RWPE2 (cell line): ENCODE measurements at regions not wholly inside any gene's neighbourhood (a gene's known extent, or its start where the extent isn't known, plus 50 kb on each side); places are given as distances from the start of the nearest gene placed in this dataset.
A peak's percentile ranks its signal among the peaks of the same experiment; 100 is the strongest.

Source experiments
- ATAC-seq: fragments of 200-7000 bp; cut with Tn5 transposase; 3 replicates; pipeline ENCODE4 v1.9.1; 2021; ENCODE audit warnings: low read depth
- DNase-seq: peaks from one replicate; pipeline ENCODE4 v3.0.0-alpha.2; 2020; ENCODE audit warnings: low spot score
- H3K27ac ChIP-seq: fragments of 450-650 bp; 2 replicates; pipeline ENCODE4 v1.5.1; 2017; ENCODE audit warnings: mild to moderate bottlenecking; ENCODE audit not compliant: poor library complexity, severe bottlenecking
- H3K27me3 ChIP-seq: fragments of 250-450 bp; sonication (Bioruptor Pico); 2 replicates; pipeline ENCODE4 v1.5.1; 2021; ENCODE audit warnings: mild to moderate bottlenecking, moderate library complexity; ENCODE audit not compliant: insufficient read depth, poor library complexity, severe bottlenecking
- H3K36me3 ChIP-seq: fragments of 250-450 bp; sonication (Bioruptor Pico); 2 replicates; pipeline ENCODE4 v1.5.1; 2020; ENCODE audit warnings: low read depth, mild to moderate bottlenecking, moderate library complexity
- H3K4me1 ChIP-seq: fragments of 250-450 bp; sonication (Bioruptor Pico); 2 replicates; pipeline ENCODE4 v1.5.1; 2021; ENCODE audit warnings: mild to moderate bottlenecking, moderate library complexity; ENCODE audit not compliant: insufficient read depth, poor library complexity, severe bottlenecking
- H3K4me3 ChIP-seq: fragments of 250-450 bp; sonication (Bioruptor Pico); 2 replicates; pipeline ENCODE4 v1.5.1; 2021; ENCODE audit warnings: mild to moderate bottlenecking, moderate library complexity; ENCODE audit not compliant: severe bottlenecking
- H3K9me3 ChIP-seq: fragments of 250-450 bp; sonication (Bioruptor Pico); 2 replicates; pipeline ENCODE4 v1.5.1; 2021; ENCODE audit warnings: mild to moderate bottlenecking, moderate library complexity; ENCODE audit not compliant: severe bottlenecking
- TF ChIP-seq, protein P1 (sequence below): fragments of 450-650 bp; IDR thresholded peaks from one replicate; pipeline ENCODE4 v1.5.1; 2017; ENCODE audit warnings: mild to moderate bottlenecking, moderate library complexity; ENCODE audit not compliant: poor library complexity, severe bottlenecking

DNA sequence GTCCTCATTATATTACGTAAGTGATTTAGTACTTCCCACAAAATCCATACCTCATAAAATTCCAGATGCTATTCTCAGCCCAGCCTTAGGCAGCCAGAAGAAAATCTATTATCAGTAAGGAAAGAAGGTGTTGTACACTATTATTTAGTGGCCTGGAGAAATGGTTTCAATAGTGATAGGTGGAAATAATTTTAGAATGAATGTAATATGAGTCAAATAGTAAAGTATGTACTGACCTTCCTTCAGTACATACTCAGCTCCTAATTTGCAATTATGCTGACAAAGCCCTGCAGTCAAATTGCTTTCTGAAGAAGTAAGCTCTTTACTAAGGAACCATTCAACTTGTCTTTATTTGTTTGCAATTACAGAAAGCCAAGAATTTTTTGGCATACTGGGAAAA is 409.2 kb downstream of the HTR1A start:
- H3K27ac ChIP-seq = no peak overlapping the region
- H3K27me3 ChIP-seq = peaks cover 13% of the 10 kb centered on the region
- TF ChIP-seq, protein P1, sequence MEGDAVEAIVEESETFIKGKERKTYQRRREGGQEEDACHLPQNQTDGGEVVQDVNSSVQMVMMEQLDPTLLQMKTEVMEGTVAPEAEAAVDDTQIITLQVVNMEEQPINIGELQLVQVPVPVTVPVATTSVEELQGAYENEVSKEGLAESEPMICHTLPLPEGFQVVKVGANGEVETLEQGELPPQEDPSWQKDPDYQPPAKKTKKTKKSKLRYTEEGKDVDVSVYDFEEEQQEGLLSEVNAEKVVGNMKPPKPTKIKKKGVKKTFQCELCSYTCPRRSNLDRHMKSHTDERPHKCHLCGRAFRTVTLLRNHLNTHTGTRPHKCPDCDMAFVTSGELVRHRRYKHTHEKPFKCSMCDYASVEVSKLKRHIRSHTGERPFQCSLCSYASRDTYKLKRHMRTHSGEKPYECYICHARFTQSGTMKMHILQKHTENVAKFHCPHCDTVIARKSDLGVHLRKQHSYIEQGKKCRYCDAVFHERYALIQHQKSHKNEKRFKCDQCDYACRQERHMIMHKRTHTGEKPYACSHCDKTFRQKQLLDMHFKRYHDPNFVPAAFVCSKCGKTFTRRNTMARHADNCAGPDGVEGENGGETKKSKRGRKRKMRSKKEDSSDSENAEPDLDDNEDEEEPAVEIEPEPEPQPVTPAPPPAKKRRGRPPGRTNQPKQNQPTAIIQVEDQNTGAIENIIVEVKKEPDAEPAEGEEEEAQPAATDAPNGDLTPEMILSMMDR = no peak
- no peak overlapping the region for H3K4me3 ChIP-seq
- ATAC-seq = 0 out of 3 replicates have a peak, but pooled peaks have one; percentile 40
- H3K9me3 ChIP-seq = no peaks in the 10 kb centered on the region
- no peaks in the 10 kb centered on the region for H3K36me3 ChIP-seq
- DNase-seq = no peak
- H3K4me1 ChIP-seq = no peaks in the 10 kb centered on the region

DNA sequence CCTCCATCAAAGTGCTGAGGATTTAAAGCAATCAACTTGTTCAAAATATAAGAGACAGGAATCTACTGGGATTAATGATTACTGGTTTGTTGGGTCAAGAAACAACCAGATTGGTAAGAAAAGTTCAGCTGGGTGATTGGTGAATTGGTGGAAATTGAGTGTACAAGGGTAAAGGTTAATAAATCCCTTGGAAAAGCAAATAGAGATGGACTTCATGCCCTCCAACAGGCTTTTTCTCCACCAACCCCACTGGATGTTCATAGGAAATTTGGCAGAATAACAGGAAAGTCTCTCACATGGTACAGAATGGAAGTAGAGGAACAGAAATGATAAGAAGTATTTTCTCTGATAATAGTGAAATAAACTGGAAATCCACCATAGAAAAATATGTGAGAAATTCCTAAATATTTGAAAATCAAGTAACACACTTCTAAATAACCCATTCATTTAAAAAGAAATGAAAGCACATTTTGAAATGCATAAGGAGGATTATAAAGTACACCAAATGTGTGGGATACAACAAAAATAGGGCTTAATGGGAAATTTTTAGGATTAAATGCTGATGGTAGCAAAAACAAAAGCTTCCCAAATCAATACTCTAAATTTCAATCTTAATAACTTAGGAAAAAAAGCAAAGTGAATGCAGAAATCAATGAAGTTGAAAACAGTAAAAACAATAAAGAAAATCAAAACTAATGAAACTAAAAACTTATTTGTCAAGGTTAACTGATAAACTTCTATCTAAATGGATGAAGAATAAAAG is 426.2 kb downstream of the HTR1A start:
- ATAC-seq (no peak), DNase-seq (no peak)
- Histone ChIP-seq H3K9me3 (no peaks in the 10 kb centered on the region), H3K4me1 (no peaks in the 10 kb centered on the region), H3K4me3 (no peak overlapping the region), H3K27ac (no peak overlapping the region), H3K36me3 (no peaks in the 10 kb centered on the region), H3K27me3 (peaks cover 11% of the 10 kb centered on the region)
- TF ChIP-seq, protein P1 = no peak

DNA sequence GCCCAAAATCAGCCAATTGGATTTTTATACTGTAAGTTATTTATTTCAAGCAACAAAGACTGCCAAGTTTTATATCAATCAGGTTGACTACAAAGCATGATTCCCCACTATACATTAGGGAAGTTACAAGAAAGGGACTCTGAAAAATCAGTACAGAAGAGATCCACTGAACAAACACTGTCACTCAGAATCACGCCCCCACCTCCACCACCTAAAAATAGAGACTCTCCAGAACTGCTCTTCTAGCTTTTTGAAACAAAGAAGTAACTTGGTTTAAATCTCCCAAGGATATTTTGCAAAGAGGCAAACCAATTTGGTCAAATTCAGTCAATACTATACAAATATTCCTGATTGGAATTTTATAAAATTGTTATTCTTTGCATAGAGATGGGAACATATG is 438.0 kb downstream of the HTR1A start:
- Histone ChIP-seq H3K4me1 (no peaks in the 10 kb centered on the region), H3K36me3 (no peaks in the 10 kb centered on the region), H3K27ac (no peak overlapping the region), H3K4me3 (no peak overlapping the region), H3K9me3 (no peaks in the 10 kb centered on the region), H3K27me3 (peaks cover 3% of the 10 kb centered on the region)
- TF ChIP-seq, protein P1 = no peak
- ATAC-seq (no peak), DNase-seq (no peak)

DNA sequence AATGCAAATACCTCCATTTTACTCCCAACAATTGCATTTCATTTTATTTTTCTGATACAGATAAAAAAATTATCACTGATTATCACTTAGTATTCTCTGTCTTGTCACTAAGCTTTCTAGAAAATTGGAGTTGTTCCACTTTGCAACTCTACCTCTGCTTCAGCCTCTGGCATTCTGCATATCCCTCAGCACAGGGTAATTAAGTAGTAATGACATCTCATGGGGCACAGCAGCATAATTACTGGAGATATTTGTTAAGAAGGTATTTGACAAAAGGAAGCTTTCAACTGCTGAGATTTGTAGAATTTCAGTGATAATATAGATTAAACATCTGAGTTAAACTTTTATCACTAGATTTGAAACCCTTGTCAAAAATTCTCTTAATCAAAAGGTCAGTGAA is 446.2 kb downstream of the HTR1A start:
- H3K27me3 ChIP-seq = peaks cover 6% of the 10 kb centered on the region
- no peak for DNase-seq
- no peaks in the 10 kb centered on the region for H3K9me3 ChIP-seq
- H3K4me3 ChIP-seq = no peak overlapping the region
- no peaks in the 10 kb centered on the region for H3K4me1 ChIP-seq
- ATAC-seq = no peak
- TF ChIP-seq, protein P1 = no peak
- H3K36me3 ChIP-seq = no peaks in the 10 kb centered on the region
- H3K27ac ChIP-seq = no peak overlapping the region

DNA sequence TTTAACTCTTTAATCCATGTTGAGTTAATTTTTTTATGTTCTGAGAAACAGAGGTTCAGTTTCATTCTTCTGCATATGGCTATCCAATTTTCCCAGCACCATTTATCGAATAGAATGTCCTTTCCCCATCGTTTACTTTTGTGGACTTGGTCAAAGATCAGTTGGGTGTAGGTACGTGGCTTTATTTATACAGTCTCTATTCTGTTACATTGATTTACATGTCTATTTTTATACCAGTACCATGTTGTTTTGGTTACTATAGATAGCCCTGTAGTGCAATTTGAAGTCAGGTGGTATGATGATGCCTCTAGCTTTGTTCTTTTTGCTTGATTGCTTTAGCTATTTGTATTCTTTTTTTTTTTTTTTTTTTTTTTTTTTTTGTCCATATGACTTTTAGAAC is 462.0 kb downstream of the HTR1A start:
- Histone ChIP-seq H3K4me1 (no peaks in the 10 kb centered on the region), H3K36me3 (no peaks in the 10 kb centered on the region), H3K27me3 (peaks cover 20% of the 10 kb centered on the region), H3K27ac (no peak overlapping the region), H3K9me3 (no peaks in the 10 kb centered on the region), H3K4me3 (no peak overlapping the region)
- DNase-seq (no peak), ATAC-seq (no peak)
- TF ChIP-seq, protein P1 = no peak
